ENCODE measurements at regions not wholly inside any gene's neighbourhood (a gene's known extent, or its start where the extent isn't known, plus 50 kb on each side); places are given as distances from the start of the nearest gene placed in this dataset.
A peak's percentile ranks its signal among the peaks of the same experiment; 100 is the strongest.

DNA sequence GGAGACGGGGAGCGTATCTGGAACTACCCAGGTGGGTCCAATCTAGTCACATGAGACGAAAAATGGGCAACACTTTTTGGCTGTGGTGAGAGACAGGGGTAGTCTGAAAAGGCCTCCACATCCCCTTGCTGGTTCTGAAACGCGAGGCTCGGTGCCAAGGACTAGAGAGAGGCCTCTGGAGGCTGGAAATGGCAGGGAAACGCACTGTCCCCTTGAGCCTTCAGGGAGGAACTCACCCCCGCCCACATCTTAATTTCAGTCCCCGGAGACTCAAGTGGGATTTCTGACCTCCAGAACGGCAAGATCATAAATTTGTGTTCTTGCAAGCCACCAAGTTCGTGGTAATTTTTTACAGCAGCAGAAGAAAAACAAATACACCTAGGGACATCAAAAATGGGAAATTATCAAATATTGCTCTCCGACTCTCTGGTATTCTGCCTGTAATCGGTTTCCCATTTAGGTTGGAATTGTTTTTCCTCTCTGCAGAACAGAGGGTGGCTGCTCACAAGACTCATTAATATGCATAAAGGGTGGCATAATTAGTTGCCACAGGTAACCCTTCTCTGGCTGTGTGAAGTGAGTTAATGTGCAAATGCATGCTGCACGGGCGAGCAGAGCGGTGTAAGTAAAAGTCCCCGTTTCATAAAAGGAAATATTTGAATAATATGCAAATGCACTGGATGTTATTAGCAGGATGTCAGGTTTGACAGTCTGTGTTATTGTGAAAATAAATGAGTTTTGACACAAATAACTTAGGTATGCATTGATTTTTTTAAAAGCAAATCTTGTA lies 185.7 kb downstream of the ARRDC4 start:
- no peak for DNase-seq

DNA sequence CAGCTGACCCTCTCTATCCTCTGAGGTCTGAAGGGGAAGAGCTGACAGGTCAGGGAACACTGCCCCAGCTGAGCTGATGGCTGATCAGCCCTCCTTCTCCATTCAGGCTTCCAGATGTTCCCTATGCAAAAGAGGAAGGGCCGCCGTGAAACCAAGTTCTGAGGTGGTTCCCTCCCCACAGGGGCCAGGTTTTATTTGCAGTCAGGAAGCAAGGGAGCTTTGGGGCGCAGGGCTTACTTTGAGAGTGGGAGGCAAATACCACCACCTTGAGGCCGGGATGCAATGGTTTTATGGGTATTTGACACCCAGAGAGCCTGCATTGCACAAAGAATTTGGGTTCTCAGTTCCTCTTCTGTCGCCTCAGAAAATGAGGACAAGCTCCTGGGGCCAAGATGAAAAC lies 186.9 kb downstream of the ARRDC4 start:
- no peak for DNase-seq

DNA sequence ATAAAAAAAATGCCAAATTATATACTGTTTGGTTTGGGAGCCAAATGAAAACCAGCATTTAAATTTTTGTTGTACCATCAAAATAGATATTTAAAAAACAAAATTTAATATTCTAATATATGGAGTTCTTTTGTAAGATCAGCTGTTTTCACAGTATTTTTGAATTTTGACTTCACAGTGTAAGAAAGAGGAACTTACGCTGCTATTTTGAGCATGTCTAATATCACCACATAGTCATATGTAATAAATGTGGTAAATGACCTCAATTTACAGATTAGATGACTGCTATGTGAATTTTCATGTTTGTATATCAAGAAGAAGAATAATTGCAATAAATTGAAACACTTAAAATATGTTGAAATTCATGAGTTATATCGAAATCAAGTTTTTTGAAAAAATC lies 189.6 kb downstream of the ARRDC4 start:
- no peak for DNase-seq

DNA sequence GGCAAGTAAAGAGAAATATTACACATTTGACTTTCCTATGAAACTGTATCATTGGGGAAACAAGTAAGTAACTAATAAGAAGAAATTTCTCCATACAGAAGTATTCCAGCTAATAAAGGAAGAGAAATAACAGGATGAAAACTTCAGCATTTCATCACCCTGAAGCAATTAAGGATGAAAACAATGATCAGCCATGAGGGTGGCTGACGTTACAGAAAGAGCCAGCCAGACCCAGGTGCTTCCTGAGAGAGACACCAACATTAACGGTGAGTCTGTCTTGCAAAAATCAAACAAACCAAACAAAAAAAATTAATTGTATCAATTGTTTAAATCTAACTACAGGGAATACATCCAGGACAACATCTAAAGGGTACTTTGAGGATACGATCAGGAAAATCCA lies 190.0 kb downstream of the ARRDC4 start:
- no peak for DNase-seq

DNA sequence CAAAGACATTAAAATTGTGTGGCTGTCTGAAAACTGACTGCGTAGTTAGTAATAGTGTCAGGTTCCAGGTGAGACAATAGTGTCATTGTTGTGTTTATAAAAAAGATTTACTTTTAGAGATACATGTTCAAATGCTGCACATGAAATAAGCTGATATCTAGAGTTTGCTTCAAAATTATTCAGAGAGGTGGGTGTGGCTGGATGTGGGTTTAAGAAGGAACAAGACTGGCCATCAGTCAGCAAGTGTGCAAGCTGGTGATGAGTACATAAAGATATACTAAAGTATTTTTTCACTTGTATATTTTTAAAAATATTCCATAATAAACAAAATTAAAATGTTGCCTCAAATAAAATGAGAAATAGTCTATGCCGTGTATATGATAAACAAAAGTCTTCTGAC lies 190.6 kb downstream of the ARRDC4 start:
- no peak for DNase-seq

DNA sequence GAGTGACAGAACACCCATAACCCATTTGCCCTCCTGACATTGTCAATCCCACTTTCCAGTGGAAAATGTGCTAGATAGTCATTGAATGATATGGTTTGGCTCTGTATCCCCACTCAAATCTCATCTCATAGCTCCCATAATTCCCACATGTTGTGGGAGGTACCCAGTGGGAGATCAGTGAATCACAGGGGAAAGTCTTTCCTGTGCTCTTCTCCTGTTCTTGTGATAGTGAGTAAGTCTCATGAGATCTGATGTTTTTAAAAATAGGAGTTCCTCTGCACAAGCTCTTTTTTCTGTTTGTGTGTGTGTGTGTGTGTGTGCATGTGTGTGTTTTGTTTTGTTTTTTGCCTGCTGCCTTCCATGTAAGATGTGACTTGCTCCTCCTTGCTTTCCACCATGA lies 191.7 kb downstream of the ARRDC4 start:
- DNase-seq, result no peak

DNA sequence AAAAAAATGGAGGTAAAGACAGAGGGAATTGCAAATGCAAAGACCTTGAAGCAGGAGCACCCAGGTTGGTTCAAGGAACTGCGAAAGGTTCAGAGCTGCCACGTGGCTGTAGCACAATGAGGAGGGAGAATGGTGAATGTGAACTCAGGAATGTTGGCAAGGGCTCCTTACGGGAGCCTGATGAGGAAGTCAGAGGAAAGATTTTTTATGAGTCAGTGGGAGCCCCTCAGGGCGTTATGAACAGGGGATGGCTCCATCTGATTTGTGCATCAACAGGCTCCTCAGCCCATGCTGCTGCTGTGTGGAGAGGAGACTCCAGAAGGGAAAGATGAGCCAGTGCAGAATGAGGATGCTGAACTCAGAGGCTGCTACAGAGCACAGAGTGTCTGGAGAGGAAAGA lies 194.4 kb downstream of the ARRDC4 start:
- DNase-seq, result no peak

DNA sequence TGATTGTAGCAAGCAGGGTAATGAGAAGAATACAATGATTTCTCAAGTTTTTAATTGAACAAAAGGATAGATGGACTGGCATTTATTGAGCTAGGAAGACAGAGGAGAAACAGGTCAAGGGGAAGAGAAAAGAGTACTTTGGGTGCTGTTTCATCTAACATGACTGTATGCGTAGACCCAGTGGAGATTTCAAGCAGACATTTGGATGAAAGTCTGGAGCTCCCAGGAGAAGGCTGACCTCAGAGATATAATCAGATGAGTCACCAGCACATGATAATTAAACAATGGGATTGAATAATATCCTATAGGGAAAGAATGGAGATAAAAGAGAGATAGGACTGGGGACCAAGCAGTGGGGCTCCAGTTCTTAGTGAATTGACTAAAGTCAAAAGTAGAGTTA lies 194.9 kb downstream of the ARRDC4 start:
- DNase-seq, result no peak

DNA sequence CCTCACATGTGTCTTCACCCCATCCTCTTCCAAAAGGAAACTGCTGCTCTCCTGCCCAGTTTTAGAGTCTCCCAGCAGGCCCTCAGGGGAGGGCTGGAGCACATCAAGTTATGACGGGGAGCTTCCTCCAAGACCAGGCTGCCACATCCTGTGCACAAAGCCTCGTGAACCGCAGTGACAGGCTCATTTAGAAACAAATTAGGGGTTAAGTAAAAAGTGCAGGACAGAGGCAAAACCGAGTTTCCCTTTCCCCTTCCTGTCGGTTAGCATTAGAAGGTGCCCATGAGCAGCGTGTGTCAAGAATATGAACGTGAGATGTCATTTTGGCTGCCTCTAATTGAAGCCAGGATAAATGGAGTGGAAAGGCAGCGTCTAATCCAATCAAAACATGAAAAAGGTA lies 199.7 kb downstream of the ARRDC4 start:
- peak; percentile 26 to 76 for DNase-seq

DNA sequence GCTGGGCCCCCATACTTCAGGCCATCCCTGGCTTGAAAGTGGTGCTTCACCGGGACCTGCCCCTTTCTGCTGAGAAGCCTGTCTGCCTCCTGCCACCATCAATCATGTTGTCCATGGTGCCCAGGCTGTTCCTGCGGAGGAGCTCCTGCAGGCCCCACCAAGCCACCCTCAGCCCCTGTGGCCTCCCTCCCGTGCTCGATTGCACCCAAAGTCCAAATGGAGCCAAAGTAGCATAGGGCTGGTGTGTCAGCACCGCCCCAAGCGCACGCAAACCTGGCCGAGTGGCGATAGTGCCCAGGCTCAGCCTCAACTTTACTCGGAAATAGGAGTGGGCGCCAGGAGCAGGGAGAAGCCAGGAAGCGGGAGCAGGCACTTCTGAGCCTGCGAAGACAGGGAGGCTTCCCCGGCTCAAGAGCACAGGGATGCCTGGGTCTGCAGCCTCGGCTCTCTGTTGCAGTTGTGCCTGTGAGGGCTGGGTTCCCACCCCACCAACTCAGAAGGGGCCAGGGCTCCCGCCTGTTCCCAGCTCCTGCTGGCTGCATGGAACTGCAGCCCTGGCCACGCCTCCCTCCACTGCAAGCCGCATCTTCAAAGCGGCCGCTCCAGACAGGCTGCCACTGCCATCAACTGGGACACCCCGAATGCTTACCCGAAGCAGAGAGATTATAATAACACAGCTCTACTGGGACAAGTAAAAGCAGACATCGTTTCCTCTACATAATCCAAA lies 203.0 kb downstream of the ARRDC4 start:
- DNase-seq, result no peak

DNA sequence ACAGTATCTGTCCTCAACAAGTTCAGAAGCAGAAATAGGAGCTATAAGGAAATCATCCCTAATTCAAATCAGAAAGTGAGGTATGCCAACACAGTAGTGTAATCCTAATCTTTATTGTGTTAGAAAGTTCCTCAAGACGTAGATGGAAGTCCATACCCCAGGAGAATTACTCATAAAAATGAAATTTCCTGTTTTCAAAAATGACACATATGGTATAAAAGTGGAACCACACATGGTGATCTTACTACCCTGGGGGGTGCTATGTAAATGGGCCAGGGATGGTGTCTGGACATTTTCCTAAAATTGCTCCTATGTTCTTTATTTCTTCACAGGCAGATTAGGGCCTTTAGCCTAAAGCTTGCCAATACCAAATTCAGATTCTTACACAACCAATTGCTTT lies 204.1 kb downstream of the ARRDC4 start:
- DNase-seq, result no peak

DNA sequence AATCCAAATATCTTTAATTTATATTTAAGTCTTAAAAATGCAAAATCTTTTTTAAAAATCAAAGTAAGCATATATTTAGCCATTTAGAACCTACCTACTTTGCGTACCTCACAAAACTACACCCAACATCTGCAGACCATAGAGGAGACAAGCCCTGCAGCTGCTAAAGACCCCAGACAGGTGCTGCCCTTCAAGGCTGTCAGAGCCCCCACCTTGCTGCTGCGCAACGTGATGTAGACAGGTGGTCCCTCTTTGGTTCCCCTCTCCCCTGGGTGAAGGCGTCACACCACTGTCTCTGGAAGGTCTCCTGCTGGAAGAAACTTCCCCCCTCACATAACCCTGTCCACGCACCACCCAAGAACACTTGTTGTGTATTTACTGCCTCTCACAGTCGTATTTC lies 204.5 kb downstream of the ARRDC4 start:
- no peak for DNase-seq

DNA sequence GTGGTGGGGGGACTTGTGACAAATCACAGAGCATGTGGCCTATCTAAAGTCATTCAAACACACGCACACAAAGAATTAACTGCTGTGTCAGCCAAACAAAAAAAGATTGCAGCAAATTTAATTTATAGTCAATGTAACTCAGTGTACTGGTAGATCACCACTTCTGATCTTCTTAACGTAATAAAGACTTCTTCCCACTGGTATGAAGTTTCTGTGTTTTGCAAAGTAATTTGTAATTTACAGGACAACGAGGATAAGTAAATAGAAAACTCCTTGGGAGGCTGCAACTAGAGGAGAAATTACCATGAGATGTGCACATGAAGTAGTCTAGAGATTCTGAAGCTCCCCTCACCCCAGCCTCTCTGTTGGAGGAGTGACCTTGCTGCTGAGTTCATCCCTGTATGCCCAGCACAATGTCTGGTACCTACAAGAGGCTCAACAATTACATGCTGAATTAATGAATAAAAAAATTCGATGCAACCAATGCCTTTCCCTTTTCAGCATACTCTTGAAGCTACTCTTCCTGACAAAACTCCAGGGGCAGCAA lies 207.3 kb downstream of the ARRDC4 start:
- no peak for DNase-seq

DNA sequence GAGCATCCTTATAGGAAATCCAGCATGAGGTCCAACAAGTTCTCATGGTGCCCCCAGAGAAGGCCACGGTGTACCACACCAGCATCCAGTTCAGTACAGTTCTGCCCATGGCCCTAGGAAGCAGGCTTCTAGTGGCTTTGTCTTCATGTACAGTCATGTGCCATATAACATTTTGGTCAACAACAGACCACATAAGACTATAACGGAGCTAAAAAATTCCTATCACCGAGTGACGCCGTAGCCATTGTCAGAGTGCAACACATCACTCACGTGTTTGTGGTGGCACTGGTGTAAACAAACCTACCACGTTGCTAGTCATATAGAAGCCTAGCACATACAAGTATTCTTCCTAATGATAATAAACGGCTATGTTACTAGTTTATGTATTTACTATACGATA lies 209.0 kb downstream of the ARRDC4 start:
- DNase-seq, result no peak

DNA sequence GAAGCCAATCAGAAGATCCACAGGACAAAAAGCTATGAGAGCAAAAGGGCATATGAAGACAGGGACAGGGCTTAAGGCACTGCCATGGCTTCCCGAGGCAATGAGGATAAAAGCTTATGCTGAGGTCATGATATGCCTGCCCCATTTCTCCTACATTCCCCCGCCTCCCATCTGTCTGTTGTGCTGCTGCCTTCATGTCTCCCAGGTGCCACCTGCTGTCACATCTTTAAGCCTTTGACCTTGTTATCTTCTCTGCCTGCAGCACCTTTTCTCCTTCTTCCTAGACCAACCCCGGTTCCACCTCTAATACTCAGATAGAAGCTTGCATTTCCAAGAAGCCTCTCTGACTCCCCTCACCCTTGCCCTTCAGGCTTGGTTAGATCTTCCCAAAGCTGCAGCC lies 213.8 kb downstream of the ARRDC4 start:
- DNase-seq, result no peak

DNA sequence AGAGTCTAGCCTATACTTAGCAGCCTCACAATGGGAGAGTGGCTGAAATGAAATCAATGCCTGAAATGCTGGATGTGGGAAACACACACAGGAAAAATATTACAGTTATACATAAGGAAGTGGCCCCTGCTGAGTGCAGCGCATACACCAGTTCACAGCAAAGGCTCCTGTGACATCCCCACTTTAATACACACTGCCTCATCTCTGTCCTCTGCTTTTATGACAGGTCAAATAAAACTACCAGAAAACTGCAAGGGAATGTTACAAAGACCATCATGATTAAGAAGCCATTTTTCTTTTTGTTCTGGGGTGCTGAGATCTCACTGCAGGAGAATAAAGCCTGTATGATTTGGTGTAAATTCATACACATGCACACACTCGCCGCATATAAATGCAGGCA lies 214.3 kb downstream of the ARRDC4 start:
- no peak for DNase-seq

DNA sequence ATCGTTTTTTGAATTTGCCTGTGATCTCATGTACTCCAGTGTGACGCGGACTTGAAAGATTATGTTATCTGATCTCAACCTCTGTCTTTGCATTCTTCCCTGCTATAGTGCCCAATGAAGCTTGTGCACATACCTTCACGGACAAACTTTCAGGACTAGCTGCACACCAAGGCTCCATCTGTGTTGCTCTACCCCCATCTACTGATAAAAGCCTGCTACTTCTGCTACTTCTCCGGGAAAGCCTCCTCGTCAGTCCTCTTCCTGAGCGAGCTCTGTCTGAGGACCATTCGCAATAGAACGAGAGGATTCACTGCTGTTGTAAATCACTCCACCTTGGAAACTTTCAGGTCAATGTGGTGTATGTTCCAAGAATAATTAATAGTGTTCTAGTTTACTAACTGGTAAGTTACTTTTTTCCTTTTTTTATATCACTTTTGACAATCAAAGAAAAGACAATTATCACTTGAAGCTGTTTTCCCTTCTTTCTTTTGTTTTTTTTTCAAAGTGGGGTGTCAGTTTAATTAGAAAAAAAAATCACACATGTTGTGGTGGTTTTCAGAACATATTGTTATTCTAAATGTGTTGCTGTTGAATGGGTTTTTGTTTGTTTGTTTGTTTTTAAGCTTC lies 217.6 kb downstream of the ARRDC4 start:
- peak; percentile 46 to 59 for DNase-seq

DNA sequence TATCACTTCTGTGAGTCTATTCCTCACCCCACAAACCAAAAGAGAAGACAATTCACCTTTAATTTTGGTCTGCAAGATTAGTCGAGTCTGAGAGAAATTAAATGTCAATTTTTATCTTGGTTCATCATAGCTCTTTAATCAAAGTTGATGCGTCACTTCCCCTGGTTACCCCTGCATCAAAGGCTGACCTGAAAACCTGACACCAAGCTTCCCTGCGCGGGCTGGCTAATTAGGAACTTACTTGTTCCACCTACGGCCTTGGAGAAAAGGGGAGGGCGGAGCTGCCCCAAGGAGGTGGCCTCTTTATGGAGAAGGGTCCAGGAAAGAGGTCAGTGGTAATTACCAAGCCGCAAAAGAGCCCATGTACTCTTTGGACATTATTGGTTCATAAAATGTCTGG lies 218.4 kb downstream of the ARRDC4 start:
- no peak for DNase-seq

DNA sequence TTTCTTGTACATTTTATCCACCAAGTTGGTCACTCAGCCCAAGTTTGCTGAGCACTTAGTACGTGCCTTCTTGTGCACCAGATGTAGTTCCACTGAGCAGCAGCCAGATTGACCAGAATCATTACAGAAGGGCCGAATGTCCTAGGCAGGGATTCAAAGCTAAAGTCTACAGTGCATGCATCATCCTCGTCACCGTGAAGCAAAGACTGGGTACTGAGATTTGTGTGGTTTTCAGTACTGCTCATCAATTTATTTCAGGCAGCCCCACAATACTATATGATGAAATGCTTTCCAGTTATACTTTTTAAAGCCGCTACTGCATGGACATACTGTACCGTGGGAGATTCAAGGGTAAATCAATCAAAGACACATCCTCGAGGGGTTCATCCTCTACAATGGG lies 227.0 kb downstream of the ARRDC4 start:
- no peak for DNase-seq

DNA sequence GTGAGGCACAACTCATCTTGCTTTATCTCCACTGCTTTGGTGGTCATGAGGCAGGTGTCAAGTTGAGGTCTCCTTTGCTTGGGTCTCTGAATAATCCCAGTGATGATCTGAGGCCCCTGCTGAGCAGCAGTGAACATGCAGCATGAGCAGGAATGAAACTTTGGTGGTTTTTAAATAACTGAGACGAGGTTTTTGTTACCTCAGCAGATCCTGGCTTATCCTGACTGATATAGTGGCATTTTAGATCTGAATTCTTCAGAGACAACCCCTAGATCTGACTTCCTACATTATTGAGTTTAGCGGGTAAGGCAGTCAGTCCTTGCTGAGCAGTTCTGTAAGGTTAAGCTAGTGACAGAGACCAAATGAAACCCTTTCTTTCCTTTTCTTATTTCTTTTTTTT lies 230.4 kb downstream of the ARRDC4 start:
- DNase-seq, result no peak

DNA sequence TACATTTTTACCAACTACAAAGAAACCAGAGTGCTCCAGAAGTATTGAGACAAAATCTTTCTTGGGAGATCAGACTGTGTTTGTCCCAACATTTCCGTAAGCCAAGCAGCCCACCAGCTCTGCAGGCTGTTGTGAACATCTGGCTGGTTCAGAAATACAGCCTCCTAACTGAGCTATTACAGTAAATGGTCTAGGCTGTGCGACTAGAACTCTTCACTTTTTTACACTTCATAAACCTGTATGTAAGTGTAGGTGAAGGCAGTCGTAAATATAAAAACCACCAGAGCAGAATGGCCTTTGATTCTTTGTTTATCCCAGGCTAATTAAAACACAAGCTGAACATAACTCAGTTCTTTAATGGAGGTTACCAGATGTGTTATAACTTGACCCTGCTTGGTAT lies 235.3 kb downstream of the ARRDC4 start:
- DNase-seq, result no peak

DNA sequence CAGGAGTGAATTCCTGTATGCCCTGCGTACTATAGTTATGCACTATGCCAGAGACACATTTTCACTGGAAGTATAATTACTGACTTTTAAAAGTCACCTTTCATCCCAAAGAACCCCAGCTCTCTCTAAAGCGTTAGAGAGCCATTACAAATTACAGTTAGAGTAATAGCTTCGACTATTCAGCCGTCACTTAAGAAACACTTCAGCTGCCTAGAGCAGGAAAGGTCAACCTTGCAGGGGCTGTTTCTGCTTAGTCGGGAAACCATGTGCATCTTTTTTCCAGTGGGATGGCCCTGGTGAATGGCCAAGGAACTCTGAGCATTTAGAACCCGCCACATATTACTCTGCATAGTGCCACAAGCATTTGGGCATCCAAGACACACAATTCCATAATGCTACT lies 235.9 kb downstream of the ARRDC4 start:
- no peak for DNase-seq

DNA sequence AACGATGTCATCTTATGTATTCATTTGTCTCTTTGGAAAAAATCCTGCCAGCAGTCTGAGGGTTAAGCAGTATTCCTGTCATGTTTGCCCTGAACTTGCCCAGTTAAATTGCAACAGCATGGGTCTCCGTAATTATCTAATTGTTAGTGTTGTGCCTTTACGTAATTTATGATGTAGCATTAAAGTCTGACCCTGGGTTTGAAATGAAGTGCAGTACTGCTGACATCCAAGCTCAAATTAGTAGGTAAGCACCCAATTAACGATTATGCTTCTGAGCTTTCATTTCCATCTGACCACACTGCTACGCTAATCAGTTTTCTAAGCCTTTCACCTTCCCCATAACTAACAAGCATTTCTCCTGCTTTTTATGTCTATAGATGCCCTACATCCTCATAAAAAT lies 241.8 kb downstream of the ARRDC4 start:
- DNase-seq, result peak; percentile 47 to 83
